BLaER1 treated with 17β-estradiol and CSF1 and Interleukin-3, amounts not matched to agents 10 nM and 100 nM (cell line): ENCODE measurements at regions not wholly inside any gene's neighbourhood (a gene's known extent, or its start where the extent isn't known, plus 50 kb on each side); places are given as distances from the start of the nearest gene placed in this dataset.
A peak's percentile ranks its signal among the peaks of the same experiment; 100 is the strongest.

Source experiments
- H3K27ac ChIP-seq, 11 experiments: shearing (Covaris generic); formaldehyde crosslinking; 2 replicates each; pipeline ENCODE4 v1.8.1; 2022
- H3K27me3 ChIP-seq, 11 experiments: shearing (Covaris generic); formaldehyde crosslinking; 2 replicates each; pipeline ENCODE4 v1.8.1; 2022
- H3K36me3 ChIP-seq, 11 experiments: shearing (Covaris generic); formaldehyde crosslinking; 2 replicates each; pipeline ENCODE4 v1.8.1; 2022
- H3K4me1 ChIP-seq, 10 experiments: shearing (Covaris generic); formaldehyde crosslinking; 2 replicates each; pipeline ENCODE4 v1.8.1; 2022
- H3K4me2 ChIP-seq, 11 experiments: shearing (Covaris generic); formaldehyde crosslinking; 2 replicates each; pipeline ENCODE4 v1.8.1; 2022
- H3K4me3 ChIP-seq, 10 experiments: shearing (Covaris generic); formaldehyde crosslinking; 2 replicates each; pipeline ENCODE4 v1.8.1; 2022
- H3K9ac ChIP-seq, 11 experiments: shearing (Covaris generic); formaldehyde crosslinking; 2 replicates each; pipeline ENCODE4 v1.8.1; 2022
- H3K9me3 ChIP-seq, 11 experiments: shearing (Covaris generic); formaldehyde crosslinking; replicated peaks in 1 of 11; 2 replicates each; pipeline ENCODE4 v1.8.1; 2022
- H4K20me1 ChIP-seq, 11 experiments: shearing (Covaris generic); formaldehyde crosslinking; 2 replicates each; pipeline ENCODE4 v1.8.1; 2022
- Cebpa-rat ChIP-seq, 11 experiments: shearing (Covaris generic); IDR thresholded peaks; 2 replicates each; pipeline ENCODE4 v1.8.1; 2022

DNA sequence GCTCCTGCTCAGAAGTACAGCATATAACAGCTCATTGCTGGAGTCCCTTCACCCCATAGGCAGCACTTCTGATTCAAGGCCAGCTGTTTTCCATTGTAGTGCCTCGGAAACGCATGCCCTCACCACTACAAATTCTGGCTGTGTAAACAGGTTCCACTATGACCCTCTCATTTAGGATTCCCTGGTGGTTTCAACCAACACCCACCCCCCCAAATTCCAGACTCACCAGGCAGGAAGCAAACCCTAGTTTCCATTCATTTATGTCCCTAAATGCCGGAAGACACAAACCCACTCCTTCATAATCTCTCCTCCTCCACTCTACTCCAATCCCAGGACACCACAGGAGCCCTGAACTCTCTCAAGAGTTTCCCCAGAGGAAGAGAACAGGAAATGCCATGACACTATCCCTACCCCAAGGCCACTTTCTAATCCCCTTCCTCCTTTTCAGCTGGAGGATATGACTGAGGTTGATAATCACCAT lies 75.9 kb upstream of the TMPO start:
- peak overlapping the region in 10 of 11 experiments; percentile 37 to 91 (median 80); a peak in 19 of 22 replicates for H3K9ac ChIP-seq
- peak overlapping the region; percentile 56 to 100 (median 96) for H3K27ac ChIP-seq
- H3K9me3 ChIP-seq, result peaks cover 14 to 31% (median 17%) of the 10 kb centered on the region in 11 experiments
- peaks cover 0 to 85% (median 44%) of the 10 kb centered on the region in 10 experiments; a peak in 17 of 20 replicates for H3K4me1 ChIP-seq
- peak overlapping the region in 5 of 10 experiments; percentile 12 to 46 (median 44); a peak in 8 of 20 replicates for H3K4me3 ChIP-seq
- no peaks in the 10 kb centered on the region for H4K20me1 ChIP-seq
- no peaks in the 10 kb centered on the region for H3K27me3 ChIP-seq
- TF ChIP-seq Cebpa-rat (IDR thresholded peaks at IDR 0.05), result no peak
- peak overlapping the region in 10 of 11 experiments; percentile 32 to 96 (median 80); a peak in 18 of 22 replicates for H3K4me2 ChIP-seq
- H3K36me3 ChIP-seq, result peaks cover 0 to 14% (median 0%) of the 10 kb centered on the region in 11 experiments; a peak in 4 of 22 replicates

DNA sequence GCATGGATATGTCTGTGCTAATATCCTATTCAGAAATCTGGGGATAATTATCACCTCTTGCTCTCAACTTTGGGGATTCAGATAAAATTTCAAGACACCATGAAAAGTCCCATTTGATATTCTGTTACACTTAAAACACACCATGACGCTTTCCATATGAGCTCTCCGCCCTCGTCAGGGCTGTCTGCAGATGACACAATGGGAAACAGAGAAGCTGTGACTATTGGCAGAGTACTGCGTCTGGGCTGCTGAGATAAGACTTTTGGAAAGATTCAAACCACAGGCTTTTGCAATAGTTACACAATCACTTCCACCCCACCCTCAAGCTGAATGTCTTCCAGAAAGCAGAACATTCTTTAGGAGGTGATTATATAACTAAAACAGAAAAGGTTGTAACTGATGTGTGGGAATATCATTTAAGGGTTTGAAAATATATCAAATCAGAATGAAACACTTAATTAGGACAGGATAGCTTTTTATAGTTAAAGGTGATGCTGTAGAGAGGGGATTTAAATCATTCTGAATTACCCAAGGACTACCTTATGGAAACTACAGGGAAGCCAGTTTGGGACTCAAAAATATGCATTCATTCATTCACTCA lies 75.3 kb upstream of the TMPO start:
- peak; percentile 83 to 100 (median 98) for TF ChIP-seq Cebpa-rat (IDR thresholded peaks at IDR 0.05)
- peak overlapping the region in 10 of 11 experiments; percentile 37 to 91 (median 80); a peak in 19 of 22 replicates for H3K9ac ChIP-seq
- H3K4me1 ChIP-seq, result peaks cover 0 to 91% (median 44%) of the 10 kb centered on the region in 10 experiments; a peak in 17 of 20 replicates
- peaks cover 8 to 26% (median 11%) of the 10 kb centered on the region in 11 experiments for H3K9me3 ChIP-seq
- H3K27ac ChIP-seq, result peak overlapping the region; percentile 56 to 100 (median 96)
- peaks cover 0 to 9% (median 0%) of the 10 kb centered on the region in 11 experiments; a peak in 4 of 22 replicates for H3K36me3 ChIP-seq
- H4K20me1 ChIP-seq, result no peaks in the 10 kb centered on the region
- H3K27me3 ChIP-seq, result no peaks in the 10 kb centered on the region
- H3K4me3 ChIP-seq, result peak overlapping the region in 4 of 10 experiments; percentile 34 to 46 (median 44); a peak in 5 of 20 replicates
- peak overlapping the region in 10 of 11 experiments; percentile 32 to 96 (median 80); a peak in 18 of 22 replicates for H3K4me2 ChIP-seq

DNA sequence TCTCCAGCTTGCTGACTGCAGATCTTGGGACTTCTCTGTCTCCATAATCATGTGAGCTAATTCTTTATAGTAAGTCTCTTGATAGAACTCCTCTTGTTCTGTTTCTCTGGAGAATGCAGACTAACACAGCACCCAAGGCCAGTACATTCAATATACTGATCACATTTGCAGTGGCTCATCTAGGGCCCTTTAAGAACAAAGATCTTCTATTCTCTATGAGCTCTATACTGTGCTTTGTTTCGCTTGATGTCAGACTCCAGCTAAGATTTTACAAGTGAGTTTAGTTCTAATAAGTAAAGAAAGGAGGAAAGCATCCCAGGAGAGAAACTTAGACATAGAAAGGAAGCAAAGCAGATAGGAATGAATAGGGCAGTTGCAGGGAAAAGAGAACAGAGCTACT lies 69.3 kb upstream of the TMPO start:
- peak overlapping the region in 5 of 11 experiments; percentile 12 to 47 (median 21); a peak in 6 of 22 replicates for H3K9ac ChIP-seq
- TF ChIP-seq Cebpa-rat (IDR thresholded peaks at IDR 0.05), result no peak
- H3K9me3 ChIP-seq, result peaks cover 0 to 3% (median 0%) of the 10 kb centered on the region in 11 experiments; a peak in 1 of 22 replicates
- peak overlapping the region in 6 of 11 experiments; percentile 20 to 74 (median 64); a peak in 9 of 22 replicates for H3K4me2 ChIP-seq
- peaks cover 0 to 94% (median 39%) of the 10 kb centered on the region in 10 experiments; a peak in 13 of 20 replicates for H3K4me1 ChIP-seq
- H4K20me1 ChIP-seq, result no peaks in the 10 kb centered on the region
- H3K4me3 ChIP-seq, result no peak overlapping the region
- H3K27me3 ChIP-seq, result no peaks in the 10 kb centered on the region
- no peaks in the 10 kb centered on the region for H3K36me3 ChIP-seq
- peak overlapping the region in 8 of 11 experiments; percentile 11 to 72 (median 64); a peak in 13 of 22 replicates for H3K27ac ChIP-seq

DNA sequence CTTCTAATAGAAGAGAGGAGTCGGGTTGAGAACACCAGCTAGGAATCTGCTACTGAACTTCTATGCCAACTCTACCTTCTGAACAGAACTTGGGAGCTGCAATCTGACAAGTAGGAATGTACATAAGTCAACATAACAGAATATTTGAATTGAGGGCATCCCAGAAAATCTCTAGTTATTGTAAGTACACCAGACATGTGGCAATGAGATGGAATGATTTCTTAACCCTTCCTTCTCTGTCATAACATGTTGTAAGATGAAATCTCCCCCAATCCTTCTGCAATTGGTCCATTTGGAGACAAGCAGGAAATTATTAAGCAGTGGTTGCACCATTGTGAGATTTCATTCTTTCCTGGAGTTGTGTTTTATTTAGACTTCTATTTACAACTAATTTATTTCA lies 68.7 kb upstream of the TMPO start:
- Histone ChIP-seq H3K27me3 (no peaks in the 10 kb centered on the region), H3K9me3 (no peaks in the 10 kb centered on the region), H4K20me1 (no peaks in the 10 kb centered on the region), H3K4me2 (peak overlapping the region in 7 of 11 experiments; percentile 15 to 74 (median 66); a peak in 12 of 22 replicates), H3K4me3 (no peak overlapping the region), H3K36me3 (no peaks in the 10 kb centered on the region), H3K27ac (peak overlapping the region in 6 of 11 experiments; percentile 51 to 72 (median 68); a peak in 12 of 22 replicates), H3K4me1 (peaks cover 0 to 88% (median 35%) of the 10 kb centered on the region in 10 experiments; a peak in 13 of 20 replicates), H3K9ac (peak overlapping the region in 3 of 11 experiments; percentile 19 to 47 (median 21); a peak in 3 of 22 replicates)
- peak in 2 of 11 experiments; percentile 17 to 64; a peak in 2 of 22 replicates for TF ChIP-seq Cebpa-rat (IDR thresholded peaks at IDR 0.05)

DNA sequence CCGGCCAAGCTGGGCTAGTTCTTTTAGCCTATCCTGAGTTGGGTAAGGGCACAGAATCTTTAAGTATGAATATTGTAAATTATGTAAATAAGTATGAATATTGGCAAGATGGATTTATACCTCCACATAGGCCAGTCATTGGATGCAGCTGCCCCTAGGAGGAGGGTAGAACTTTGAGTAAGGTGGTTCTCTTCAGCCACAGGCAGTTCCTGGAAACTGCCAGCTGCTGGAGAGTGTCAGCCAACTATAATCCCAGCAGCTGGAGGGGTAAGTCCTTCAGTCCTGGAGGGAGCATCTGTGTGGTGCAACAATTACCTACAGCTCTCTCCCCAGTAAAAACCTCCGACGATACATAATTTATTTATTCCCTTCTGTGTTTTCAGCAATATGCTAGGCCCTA lies 65.8 kb upstream of the TMPO start:
- H3K27me3 ChIP-seq, result no peaks in the 10 kb centered on the region
- H3K4me2 ChIP-seq, result peak overlapping the region in 3 of 11 experiments; percentile 1 to 74 (median 66); a peak in 6 of 22 replicates
- H3K4me3 ChIP-seq, result no peak overlapping the region
- H3K36me3 ChIP-seq, result no peaks in the 10 kb centered on the region
- H4K20me1 ChIP-seq, result no peaks in the 10 kb centered on the region
- H3K4me1 ChIP-seq, result peaks cover 0 to 65% (median 24%) of the 10 kb centered on the region in 10 experiments; a peak in 13 of 20 replicates
- H3K9ac ChIP-seq, result no peak overlapping the region
- H3K27ac ChIP-seq, result peak overlapping the region in 3 of 11 experiments; percentile 28 to 70 (median 70); a peak in 4 of 22 replicates
- no peaks in the 10 kb centered on the region; a peak in 1 of 22 replicates for H3K9me3 ChIP-seq
- TF ChIP-seq Cebpa-rat (IDR thresholded peaks at IDR 0.05), result no peak

DNA sequence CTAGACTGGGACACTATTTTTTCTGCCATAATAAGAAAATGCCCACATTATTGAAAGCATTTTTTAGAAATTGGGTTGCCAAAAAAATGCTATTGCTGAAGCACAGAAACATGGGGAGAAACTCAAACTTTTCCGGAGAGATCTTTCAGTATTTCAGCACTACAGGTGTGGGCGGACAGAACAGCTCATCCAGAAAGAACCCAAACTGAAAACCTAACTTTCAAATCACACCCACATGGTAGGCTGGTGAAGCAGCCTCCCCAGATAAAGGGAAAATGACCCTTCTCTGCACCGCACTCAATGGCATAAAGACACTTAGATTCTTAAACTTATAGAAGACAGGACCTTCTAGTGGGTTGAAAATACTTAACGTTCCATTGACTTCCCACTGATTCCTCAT lies 62.3 kb upstream of the TMPO start:
- no peak overlapping the region for H3K27ac ChIP-seq
- H3K9ac ChIP-seq, result no peak overlapping the region
- peaks cover 8 to 26% (median 14%) of the 10 kb centered on the region in 11 experiments; a peak in 20 of 22 replicates for H3K9me3 ChIP-seq
- no peaks in the 10 kb centered on the region; a peak in 1 of 22 replicates for H3K27me3 ChIP-seq
- H3K4me2 ChIP-seq, result no peak overlapping the region
- H3K36me3 ChIP-seq, result 0 out of 22 replicates have a peak, but pooled peaks cover 0 to 6% (median 0%) of the 10 kb centered on the region in 11 experiments
- no peak overlapping the region for H3K4me3 ChIP-seq
- H3K4me1 ChIP-seq, result peaks cover 0 to 36% (median 9%) of the 10 kb centered on the region in 10 experiments; a peak in 9 of 20 replicates
- TF ChIP-seq Cebpa-rat (IDR thresholded peaks at IDR 0.05), result no peak
- no peaks in the 10 kb centered on the region for H4K20me1 ChIP-seq

DNA sequence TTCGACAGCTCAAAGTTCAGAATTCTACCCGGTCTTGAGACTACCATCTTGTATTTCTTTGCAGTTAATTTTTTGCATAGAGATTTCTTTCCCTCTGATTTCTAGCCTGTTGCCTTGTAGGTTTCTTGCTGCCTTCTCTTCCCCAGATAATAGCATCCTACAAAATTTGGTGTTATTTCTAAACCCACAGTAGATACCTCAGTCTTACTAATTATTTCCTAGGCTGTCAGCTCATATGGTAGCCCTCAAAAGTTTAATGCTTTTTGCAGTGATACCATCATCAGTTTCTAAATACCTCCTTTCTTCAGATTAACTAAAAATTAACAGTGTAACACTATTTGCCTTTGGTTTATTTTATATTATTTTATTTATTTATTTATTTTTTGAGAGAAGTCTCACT lies 61.9 kb upstream of the TMPO start:
- Histone ChIP-seq H3K9ac (no peak overlapping the region), H3K4me3 (no peak overlapping the region), H4K20me1 (no peaks in the 10 kb centered on the region), H3K36me3 (0 out of 22 replicates have a peak, but pooled peaks cover 0 to 6% (median 0%) of the 10 kb centered on the region in 11 experiments), H3K4me1 (peaks cover 0 to 32% (median 7%) of the 10 kb centered on the region in 10 experiments; a peak in 9 of 20 replicates), H3K27me3 (no peaks in the 10 kb centered on the region; a peak in 1 of 22 replicates), H3K9me3 (peaks cover 8 to 26% (median 14%) of the 10 kb centered on the region in 11 experiments; a peak in 20 of 22 replicates), H3K4me2 (no peak overlapping the region), H3K27ac (no peak overlapping the region)
- no peak for TF ChIP-seq Cebpa-rat (IDR thresholded peaks at IDR 0.05)

DNA sequence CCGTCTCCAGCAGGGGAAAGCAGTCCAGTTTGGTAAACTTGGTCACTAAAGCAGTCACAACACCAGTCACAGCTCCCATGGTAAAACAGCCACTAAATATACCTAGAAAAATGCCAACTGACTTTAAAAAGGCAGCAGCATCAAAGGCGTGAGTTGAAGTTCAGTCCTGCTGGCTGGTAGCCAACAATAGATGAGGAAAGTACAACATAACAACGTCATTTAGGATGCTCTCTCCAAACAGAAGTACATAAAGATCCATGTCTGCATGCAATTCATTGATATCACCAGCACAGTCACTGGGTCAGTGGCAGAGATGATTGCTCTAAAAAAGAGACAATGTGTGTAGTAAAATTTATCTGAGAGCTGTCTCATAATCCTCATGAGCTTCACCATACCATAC lies 59.3 kb upstream of the TMPO start:
- H3K9me3 ChIP-seq, result peaks cover 8 to 26% (median 14%) of the 10 kb centered on the region in 11 experiments; a peak in 20 of 22 replicates
- H3K4me1 ChIP-seq, result peaks cover 0 to 27% (median 6%) of the 10 kb centered on the region in 10 experiments; a peak in 9 of 20 replicates
- no peak for TF ChIP-seq Cebpa-rat (IDR thresholded peaks at IDR 0.05)
- no peak overlapping the region for H3K4me2 ChIP-seq
- no peaks in the 10 kb centered on the region for H4K20me1 ChIP-seq
- H3K27me3 ChIP-seq, result no peaks in the 10 kb centered on the region; a peak in 1 of 22 replicates
- peak overlapping the region in 2 of 11 experiments; percentile 30 to 47; a peak in 1 of 22 replicates for H3K27ac ChIP-seq
- 0 out of 22 replicates have a peak, but pooled peaks cover 0 to 6% (median 0%) of the 10 kb centered on the region in 11 experiments for H3K36me3 ChIP-seq
- H3K4me3 ChIP-seq, result no peak overlapping the region
- no peak overlapping the region for H3K9ac ChIP-seq
